GM23248 (cell line): ENCODE measurements at regions not wholly inside any gene's neighbourhood (a gene's known extent, or its start where the extent isn't known, plus 50 kb on each side); places are given as distances from the start of the nearest gene placed in this dataset.
A peak's percentile ranks its signal among the peaks of the same experiment; 100 is the strongest.

Source experiments
- DNase-seq: peaks from one replicate; pipeline ENCODE4 v3.0.0-alpha.2; 2015
- H2AFZ ChIP-seq: fragments of 200-600 bp; sonication (generic); 2 replicates; pipeline ENCODE4 v1.6.1; 2016; ENCODE audit warnings: antibody characterized with exemption
- H3F3A ChIP-seq: fragments of 200-600 bp; sonication (generic); 2 replicates; pipeline ENCODE4 v1.6.1; 2016; ENCODE audit warnings: mild to moderate bottlenecking, antibody characterized with exemption, mixed run types; ENCODE audit not compliant: insufficient read depth
- H3K27ac ChIP-seq: fragments of 200-600 bp; sonication (generic); 2 replicates; pipeline ENCODE4 v1.5.1; 2016; ENCODE audit warnings: mild to moderate bottlenecking
- H3K27me3 ChIP-seq: fragments of 200-600 bp; sonication (generic); replicated peaks from 2 replicates; pipeline ENCODE4 v1.6.1; 2016; ENCODE audit warnings: mild to moderate bottlenecking; ENCODE audit not compliant: insufficient read depth
- H3K36me3 ChIP-seq: fragments of 200-600 bp; sonication (generic); 2 replicates; pipeline ENCODE4 v1.6.1; 2016; ENCODE audit warnings: low read depth, mild to moderate bottlenecking
- H3K4me1 ChIP-seq: fragments of 200-600 bp; sonication (generic); 2 replicates; pipeline ENCODE4 v1.6.1; 2016; ENCODE audit warnings: mild to moderate bottlenecking; ENCODE audit not compliant: insufficient read depth
- H3K4me2 ChIP-seq: fragments of 200-600 bp; sonication (generic); one replicate; pipeline ENCODE4 v1.6.1; 2016; ENCODE audit warnings: mild to moderate bottlenecking; ENCODE audit not compliant: unreplicated experiment
- H3K4me3 ChIP-seq: fragments of 200-600 bp; sonication (generic); 2 replicates; pipeline ENCODE4 v1.5.1; 2016; ENCODE audit warnings: mild to moderate bottlenecking
- H3K79me2 ChIP-seq: fragments of 200-600 bp; sonication (generic); 2 replicates; pipeline ENCODE4 v1.6.1; 2016; ENCODE audit warnings: mild to moderate bottlenecking; ENCODE audit not compliant: insufficient read depth
- H3K9ac ChIP-seq: fragments of 200-600 bp; sonication (generic); 2 replicates; pipeline ENCODE4 v1.6.1; 2016; ENCODE audit warnings: mild to moderate bottlenecking
- H3K9me2 ChIP-seq: fragments of 200-600 bp; sonication (generic); 2 replicates; pipeline ENCODE4 v1.6.1; 2016; ENCODE audit warnings: mixed run types, mild to moderate bottlenecking, moderate library complexity; ENCODE audit not compliant: insufficient read depth
- H3K9me3 ChIP-seq: fragments of 200-600 bp; sonication (generic); one replicate; pipeline ENCODE4 v1.6.1; 2017; ENCODE audit warnings: low read depth
- H4K20me1 ChIP-seq: fragments of 200-600 bp; sonication (generic); 2 replicates; pipeline ENCODE4 v1.6.0; 2016; ENCODE audit not compliant: insufficient read depth
- EZH2 ChIP-seq: fragments of 200-600 bp; sonication (generic); IDR thresholded peaks from 2 replicates; pipeline ENCODE4 v1.6.1; 2018; ENCODE audit warnings: antibody characterized with exemption, mild to moderate bottlenecking; ENCODE audit not compliant: insufficient read depth, poor library complexity, severe bottlenecking
- EZH2phosphoT487 ChIP-seq: fragments of 200-600 bp; sonication (generic); IDR thresholded peaks from 2 replicates; pipeline ENCODE4 v1.6.1; 2018; ENCODE audit warnings: antibody characterized with exemption, moderate library complexity, mild to moderate bottlenecking, low read depth; ENCODE audit not compliant: insufficient read depth
- WGBS, 2 experiments: methylation state at CpG; one replicate each; pipeline ENCODE4 v1.1.6; 2015 to 2017; ENCODE audit warnings: low lambda C conversion rate in 2 of 2, low coverage in 1 of 2; ENCODE audit errors: missing lambda C conversion rate in 2 of 2; 5-methylcytosine and 5-hydroxymethylcytosine counted together
- in situ Hi-C: fragments of 300-500 bp; cut with MboI; formaldehyde crosslinking; loops from 2 replicates; pipeline ENCODE4 v1.15.0; 2020

DNA sequence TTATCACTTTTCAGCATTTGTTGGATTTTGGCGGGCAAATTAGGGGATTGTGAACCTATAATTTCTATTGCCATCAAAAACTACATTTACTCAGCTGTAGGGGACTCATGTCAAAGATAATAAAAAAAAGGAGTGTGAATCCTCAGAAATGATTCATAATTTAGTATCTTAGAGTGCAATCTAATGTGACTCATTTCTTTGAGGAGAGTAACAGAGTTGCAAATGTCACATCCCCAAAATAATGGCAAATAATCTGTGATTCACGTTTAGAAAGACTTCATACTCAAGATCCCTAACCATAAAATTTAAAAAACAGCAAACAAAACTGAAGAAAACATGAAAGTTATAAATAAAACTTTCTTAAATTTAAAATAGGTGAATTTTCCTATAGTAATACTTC is 373.0 kb downstream of the CDH2 start:
- in situ Hi-C loops: no loop called here
- H3K9ac ChIP-seq: no peak overlapping the region
- no peak overlapping the region for H3K4me3 ChIP-seq
- H3K27me3 ChIP-seq: 0 out of 2 replicates have a peak, but pooled peaks cover 12% of the 10 kb centered on the region
- H3K9me2 ChIP-seq: no peaks in the 10 kb centered on the region
- H3K4me1 ChIP-seq: peaks cover 8% of the 10 kb centered on the region
- H3F3A ChIP-seq: no peaks in the 10 kb centered on the region
- TF ChIP-seq EZH2: no peak
- no peak for TF ChIP-seq EZH2phosphoT487
- peak; percentile 52 for DNase-seq
- H3K27ac ChIP-seq: no peak overlapping the region
- no peaks in the 10 kb centered on the region for H4K20me1 ChIP-seq
- no peak overlapping the region for H2AFZ ChIP-seq
- no peaks in the 10 kb centered on the region for H3K79me2 ChIP-seq
- H3K36me3 ChIP-seq: no peaks in the 10 kb centered on the region
- WGBS, 2 experiments: 0 to 2% methylated on average over 2 of the region's 2 CpGs
- no peaks in the 10 kb centered on the region for H3K9me3 ChIP-seq
- H3K4me2 ChIP-seq: peak overlapping the region; percentile 2

DNA sequence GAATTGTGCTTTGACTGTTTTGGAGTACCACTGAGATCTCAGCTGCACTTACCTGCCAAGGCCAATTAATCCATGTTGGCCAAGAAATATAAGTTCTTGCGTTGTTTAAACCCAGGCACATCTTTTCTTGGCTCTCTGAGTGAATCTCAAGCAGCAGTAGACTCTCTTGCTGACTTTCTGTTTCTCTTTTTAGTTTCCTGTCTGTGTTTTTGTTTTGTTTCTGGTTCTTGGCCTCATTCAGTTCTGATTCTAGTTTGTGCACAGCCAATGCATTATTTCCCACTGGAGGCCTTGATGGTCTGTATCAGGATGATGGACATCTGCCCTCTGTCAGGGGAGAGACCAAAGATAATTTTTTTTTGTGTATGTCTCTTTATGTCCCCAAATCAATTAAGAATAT is 379.4 kb downstream of the CDH2 start:
- no peak overlapping the region for H3K9ac ChIP-seq
- 26 to 42% methylated on average over 1 of the region's 1 CpG for WGBS, 2 experiments
- TF ChIP-seq EZH2phosphoT487: no peak
- no peak for TF ChIP-seq EZH2
- 0 out of 2 replicates have a peak, but pooled peaks cover 12% of the 10 kb centered on the region for H3K27me3 ChIP-seq
- no peak overlapping the region for H2AFZ ChIP-seq
- in situ Hi-C loops: no loop called here
- no peaks in the 10 kb centered on the region for H3K79me2 ChIP-seq
- H3K4me1 ChIP-seq: no peaks in the 10 kb centered on the region
- no peak overlapping the region for H3K4me2 ChIP-seq
- no peaks in the 10 kb centered on the region for H3K9me3 ChIP-seq
- no peak for DNase-seq
- H3K9me2 ChIP-seq: no peaks in the 10 kb centered on the region
- H3K36me3 ChIP-seq: no peaks in the 10 kb centered on the region
- H3K27ac ChIP-seq: no peak overlapping the region
- no peak overlapping the region for H3K4me3 ChIP-seq
- H4K20me1 ChIP-seq: no peaks in the 10 kb centered on the region
- H3F3A ChIP-seq: no peaks in the 10 kb centered on the region

DNA sequence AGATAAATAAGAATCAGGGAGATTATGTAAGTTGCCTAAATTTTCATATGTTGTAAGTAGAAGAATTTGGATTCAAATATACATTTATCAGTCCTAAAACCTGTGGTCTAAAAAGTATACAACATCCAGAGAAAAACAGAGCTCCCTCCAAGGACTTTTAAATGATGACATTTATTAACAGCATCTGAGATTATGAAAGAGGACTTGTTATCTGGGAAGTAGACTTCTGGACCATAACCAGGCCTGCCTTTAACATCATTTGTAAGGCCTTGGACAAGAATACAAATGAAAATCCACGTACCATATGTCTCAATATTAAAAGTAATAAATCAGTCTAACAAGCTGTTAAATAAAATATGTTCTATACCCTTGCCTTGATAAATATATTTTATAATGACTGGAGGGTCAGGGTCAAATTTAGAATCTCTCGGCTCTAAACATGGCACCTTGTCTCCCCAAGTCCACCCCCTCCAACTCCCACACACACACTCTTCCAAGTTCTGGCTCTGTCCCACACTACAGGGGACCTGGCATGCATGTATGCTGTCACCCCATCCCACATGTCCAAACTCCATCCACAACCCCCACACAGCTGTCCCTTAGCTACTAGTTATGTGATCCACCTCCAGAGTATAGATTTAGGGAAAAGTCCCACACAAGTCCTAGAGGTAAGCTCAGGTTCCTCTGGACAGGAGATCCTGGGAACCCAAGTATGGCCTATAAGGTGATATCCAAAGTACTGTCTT is 382.6 kb downstream of the CDH2 start:
- Histone ChIP-seq H3F3A (no peaks in the 10 kb centered on the region), H3K9me3 (no peaks in the 10 kb centered on the region), H3K4me2 (no peak overlapping the region), H4K20me1 (no peaks in the 10 kb centered on the region), H3K4me1 (no peaks in the 10 kb centered on the region), H3K9ac (no peak overlapping the region), H3K27me3 (no peaks in the 10 kb centered on the region; the same call in 1 of the 2 replicates), H3K79me2 (no peaks in the 10 kb centered on the region), H3K4me3 (no peak overlapping the region), H3K9me2 (no peaks in the 10 kb centered on the region), H3K27ac (no peak overlapping the region), H2AFZ (no peak overlapping the region), H3K36me3 (no peaks in the 10 kb centered on the region)
- WGBS, 2 experiments: 34 to 39% methylated on average over 2 of the region's 2 CpGs
- in situ Hi-C loops: no loop called here
- no peak for TF ChIP-seq EZH2phosphoT487
- TF ChIP-seq EZH2: no peak
- no peak for DNase-seq

DNA sequence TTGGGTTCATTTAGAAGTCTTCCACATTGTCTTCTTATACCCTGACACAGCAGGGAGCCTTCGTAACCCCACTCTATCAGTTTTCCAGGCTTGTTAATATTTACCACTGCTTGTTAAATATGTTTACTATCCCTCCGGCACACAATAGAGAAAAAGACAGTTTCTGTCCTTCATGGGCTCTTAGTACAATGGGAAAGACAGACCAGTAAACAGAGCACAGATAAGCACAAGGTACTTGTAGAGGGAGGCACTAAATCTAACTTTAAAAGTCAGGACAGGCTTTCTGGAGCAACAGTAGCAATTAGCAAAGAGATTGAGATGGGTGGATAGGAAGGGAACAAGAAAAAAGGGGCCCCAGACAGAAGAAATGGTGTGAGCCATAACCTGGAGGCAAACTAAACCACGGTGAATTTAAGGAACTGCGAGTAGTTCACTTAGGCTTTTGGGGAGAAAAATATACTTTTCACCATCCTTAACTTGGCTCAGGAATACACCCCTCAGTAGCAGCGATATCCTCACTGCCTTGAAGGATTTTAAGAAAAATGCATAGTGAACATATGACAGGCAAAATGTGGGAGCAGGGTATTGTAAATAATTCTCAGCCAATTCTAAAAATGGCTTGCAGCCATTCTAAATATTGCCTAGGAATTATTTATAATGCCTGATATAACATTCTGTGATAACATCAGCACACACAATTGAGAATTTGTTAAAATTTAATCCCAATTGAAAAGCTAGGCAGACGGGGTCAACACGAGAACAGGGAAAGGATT is 383.7 kb downstream of the CDH2 start:
- 40 to 42% methylated on average over 7 of the region's 7 CpGs for WGBS, 2 experiments
- Histone ChIP-seq H4K20me1 (no peaks in the 10 kb centered on the region), H3K4me3 (no peak overlapping the region), H3F3A (no peaks in the 10 kb centered on the region), H3K9me3 (no peaks in the 10 kb centered on the region), H3K27me3 (peaks cover under 1% of the 10 kb centered on the region; the same call in 1 of the 2 replicates), H3K79me2 (no peaks in the 10 kb centered on the region), H3K4me1 (no peaks in the 10 kb centered on the region), H3K36me3 (no peaks in the 10 kb centered on the region), H2AFZ (no peak overlapping the region), H3K27ac (no peak overlapping the region), H3K4me2 (no peak overlapping the region), H3K9me2 (no peaks in the 10 kb centered on the region), H3K9ac (no peak overlapping the region)
- DNase-seq: no peak
- in situ Hi-C loops: no loop called here
- TF ChIP-seq EZH2 (no peak), EZH2phosphoT487 (no peak)
